ENCODE measurements at regions not wholly inside any gene's neighbourhood (a gene's known extent, or its start where the extent isn't known, plus 50 kb on each side); places are given as distances from the start of the nearest gene placed in this dataset.

- Histone ChIP-seq H3K79me2 (ENCODE audit: insufficient read depth, low read length) (no peaks in the 10 kb centered on the region), H3K27me3 (ENCODE audit: insufficient read depth, low read length, poor library complexity) (peaks cover 2% of the 10 kb centered on the region), H3K4me3 (ENCODE audit: low read depth in 1 of 2, low read length in 2 of 2) (no peak overlapping the region), H3K9ac (ENCODE audit: low read depth, low read length) (no peak overlapping the region), H3K9me3 (ENCODE audit: insufficient read depth, low read length, severe bottlenecking) (no peaks in the 10 kb centered on the region), H3K4me2 (ENCODE audit: insufficient read depth, low read length) (no peak overlapping the region), H3K36me3 (ENCODE audit: insufficient read depth, low read length) (no peaks in the 10 kb centered on the region), H3K27ac (ENCODE audit: low read length) (no peak overlapping the region), H2AFZ (ENCODE audit: low read depth, low read length) (no peak overlapping the region), H3K4me1 (ENCODE audit: insufficient read depth, low read length) (peaks cover 6% of the 10 kb centered on the region; the same call in 1 of the 2 replicates), H4K20me1 (ENCODE audit: insufficient read depth, low read length) (no peaks in the 10 kb centered on the region)
- DNase-seq (no peak), ATAC-seq (ENCODE audit: insufficient read depth, low read depth) (no peak)
- TF ChIP-seq, protein P1, sequence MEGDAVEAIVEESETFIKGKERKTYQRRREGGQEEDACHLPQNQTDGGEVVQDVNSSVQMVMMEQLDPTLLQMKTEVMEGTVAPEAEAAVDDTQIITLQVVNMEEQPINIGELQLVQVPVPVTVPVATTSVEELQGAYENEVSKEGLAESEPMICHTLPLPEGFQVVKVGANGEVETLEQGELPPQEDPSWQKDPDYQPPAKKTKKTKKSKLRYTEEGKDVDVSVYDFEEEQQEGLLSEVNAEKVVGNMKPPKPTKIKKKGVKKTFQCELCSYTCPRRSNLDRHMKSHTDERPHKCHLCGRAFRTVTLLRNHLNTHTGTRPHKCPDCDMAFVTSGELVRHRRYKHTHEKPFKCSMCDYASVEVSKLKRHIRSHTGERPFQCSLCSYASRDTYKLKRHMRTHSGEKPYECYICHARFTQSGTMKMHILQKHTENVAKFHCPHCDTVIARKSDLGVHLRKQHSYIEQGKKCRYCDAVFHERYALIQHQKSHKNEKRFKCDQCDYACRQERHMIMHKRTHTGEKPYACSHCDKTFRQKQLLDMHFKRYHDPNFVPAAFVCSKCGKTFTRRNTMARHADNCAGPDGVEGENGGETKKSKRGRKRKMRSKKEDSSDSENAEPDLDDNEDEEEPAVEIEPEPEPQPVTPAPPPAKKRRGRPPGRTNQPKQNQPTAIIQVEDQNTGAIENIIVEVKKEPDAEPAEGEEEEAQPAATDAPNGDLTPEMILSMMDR (IDR thresholded peaks at IDR 0.05; ENCODE audit: borderline replicate concordance, extremely low read depth, low read length, poor library complexity, severe bottlenecking): no peak
- TF ChIP-seq EZH2 (IDR thresholded peaks at IDR 0.05; ENCODE audit: borderline replicate concordance, low read depth, low read length, severe bottlenecking): no peak
Observed at GRCh38 chr4:10183462-10183861, 66.9 kb upstream of the WDR1 start.

DNA sequence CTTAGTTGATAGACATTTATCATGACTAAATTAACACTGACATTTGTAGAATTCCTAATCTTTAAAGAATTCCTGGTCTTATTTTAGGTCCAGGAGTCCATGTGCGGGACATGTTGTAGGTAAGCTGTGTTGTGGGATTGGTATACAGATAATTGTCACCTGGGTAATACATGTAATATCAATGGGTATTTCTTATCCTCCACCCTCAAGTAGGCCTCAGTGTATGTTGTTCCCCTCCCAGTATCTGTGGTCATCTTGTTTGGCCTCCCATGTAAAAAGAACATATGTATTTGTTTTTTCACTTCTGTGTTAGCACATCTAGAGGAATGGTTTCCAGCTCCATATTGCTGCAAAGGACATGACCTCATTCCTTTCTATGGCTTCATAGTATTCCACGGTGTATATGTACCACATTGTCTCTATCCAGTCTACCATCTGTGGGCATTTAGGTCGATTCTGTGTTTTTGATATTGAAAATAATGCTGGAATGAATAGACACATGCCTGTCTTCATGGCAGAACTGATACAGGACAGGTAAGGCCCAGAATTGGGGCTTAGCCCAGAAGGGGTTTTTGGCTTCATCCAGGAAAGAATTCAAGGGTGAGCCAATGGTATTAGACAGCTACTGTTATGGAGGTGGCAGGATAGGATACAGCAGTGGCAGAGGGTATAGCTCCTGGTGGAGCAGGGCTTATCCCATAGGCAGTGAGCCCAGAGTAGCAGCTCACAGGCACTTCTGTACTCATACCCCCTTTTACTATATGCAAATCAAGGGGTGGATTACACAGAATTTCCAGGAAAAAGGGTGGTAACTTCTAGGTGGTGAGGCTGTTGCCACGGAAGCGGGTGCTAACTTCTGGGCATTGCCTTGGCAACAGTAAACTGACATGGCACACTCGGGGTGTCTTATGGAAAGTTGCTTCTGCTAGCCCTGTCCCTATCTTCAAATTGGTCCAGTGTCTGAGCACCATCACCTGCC, 66.1 kb upstream of the WDR1 start:
- H3K4me2 ChIP-seq (ENCODE audit: insufficient read depth, low read length): no peak overlapping the region
- H3K4me3 ChIP-seq (ENCODE audit: low read depth in 1 of 2, low read length in 2 of 2): no peak overlapping the region
- no peak for TF ChIP-seq EZH2 (IDR thresholded peaks at IDR 0.05; ENCODE audit: borderline replicate concordance, low read depth, low read length, severe bottlenecking)
- TF ChIP-seq, protein P1 (IDR thresholded peaks at IDR 0.05; ENCODE audit: borderline replicate concordance, extremely low read depth, low read length, poor library complexity, severe bottlenecking): no peak
- H3K4me1 ChIP-seq (ENCODE audit: insufficient read depth, low read length): peaks cover 6% of the 10 kb centered on the region; the same call in 1 of the 2 replicates
- no peak overlapping the region for H2AFZ ChIP-seq (ENCODE audit: low read depth, low read length)
- H3K36me3 ChIP-seq (ENCODE audit: insufficient read depth, low read length): no peaks in the 10 kb centered on the region
- H4K20me1 ChIP-seq (ENCODE audit: insufficient read depth, low read length): no peaks in the 10 kb centered on the region
- ATAC-seq (ENCODE audit: insufficient read depth, low read depth): no peak
- no peak overlapping the region for H3K27ac ChIP-seq (ENCODE audit: low read length)
- H3K79me2 ChIP-seq (ENCODE audit: insufficient read depth, low read length): no peaks in the 10 kb centered on the region
- peak; percentile 19 for DNase-seq
- peaks cover 2% of the 10 kb centered on the region for H3K27me3 ChIP-seq (ENCODE audit: insufficient read depth, low read length, poor library complexity)
- no peak overlapping the region for H3K9ac ChIP-seq (ENCODE audit: low read depth, low read length)
- H3K9me3 ChIP-seq (ENCODE audit: insufficient read depth, low read length, severe bottlenecking): peaks cover 4% of the 10 kb centered on the region

GRCh38 chr4:10181745-10182445, 65.3 kb upstream of the WDR1 start:
- no peak overlapping the region for H3K4me2 ChIP-seq (ENCODE audit: insufficient read depth, low read length)
- no peaks in the 10 kb centered on the region for H3K36me3 ChIP-seq (ENCODE audit: insufficient read depth, low read length)
- peaks cover 4% of the 10 kb centered on the region for H3K9me3 ChIP-seq (ENCODE audit: insufficient read depth, low read length, severe bottlenecking)
- H2AFZ ChIP-seq (ENCODE audit: low read depth, low read length): no peak overlapping the region
- DNase-seq (no peak), ATAC-seq (ENCODE audit: insufficient read depth, low read depth) (no peak)
- H3K4me1 ChIP-seq (ENCODE audit: insufficient read depth, low read length): peaks cover 6% of the 10 kb centered on the region; the same call in 1 of the 2 replicates
- no peak overlapping the region for H3K27ac ChIP-seq (ENCODE audit: low read length)
- no peak overlapping the region for H3K4me3 ChIP-seq (ENCODE audit: low read depth in 1 of 2, low read length in 2 of 2)
- H4K20me1 ChIP-seq (ENCODE audit: insufficient read depth, low read length): no peaks in the 10 kb centered on the region
- H3K9ac ChIP-seq (ENCODE audit: low read depth, low read length): no peak overlapping the region
- no peaks in the 10 kb centered on the region for H3K79me2 ChIP-seq (ENCODE audit: insufficient read depth, low read length)
- H3K27me3 ChIP-seq (ENCODE audit: insufficient read depth, low read length, poor library complexity): peaks cover 2% of the 10 kb centered on the region
- TF ChIP-seq EZH2 (IDR thresholded peaks at IDR 0.05; ENCODE audit: borderline replicate concordance, low read depth, low read length, severe bottlenecking): no peak
- TF ChIP-seq, protein P1 (IDR thresholded peaks at IDR 0.05; ENCODE audit: borderline replicate concordance, extremely low read depth, low read length, poor library complexity, severe bottlenecking): no peak

All from DND-41 (cell line).